Panc1 (cell line): ENCODE measurements at regions not wholly inside any gene's neighbourhood (a gene's known extent, or its start where the extent isn't known, plus 50 kb on each side); places are given as distances from the start of the nearest gene placed in this dataset.

ENCODE experiments used
- ATAC-seq: fragments of 200-7000 bp; cut with Tn5 transposase; 2 replicates; pipeline ENCODE4 v1.9.1; 2020; ENCODE audit warnings: mild to moderate bottlenecking, moderate library complexity
- BruUV-seq: library from RNA; stranded (reverse); fragments of 400-500 nt; replicated peaks from 2 replicates; lab custom pipeline; 2021; lab: Mats Ljungman, UMichigan
- CTCF ChIA-PET: fragments of 300-600 bp; sonication (Branson Sonifier 250); formaldehyde crosslinking; loops from one replicate; lab custom pipeline; 2022; ENCODE audit warnings: antibody characterized with exemption; lab: Charles Lee
- POLR2A ChIA-PET: fragments of 300-600 bp; sonication (Branson Sonifier 250); formaldehyde crosslinking; loops from one replicate; lab custom pipeline; 2022; ENCODE audit warnings: antibody characterized with exemption; lab: Charles Lee
- DNase-seq: peaks from one replicate; pipeline ENCODE4 v3.0.0-alpha.2; 2010; ENCODE audit warnings: low read depth, low spot score
- H3K27ac ChIP-seq: 2 replicates; pipeline ENCODE4 v1.5.1; 2011; ENCODE audit warnings: mild to moderate bottlenecking, low read length, inconsistent platforms
- H3K27me3 ChIP-seq: fragments of 200-500 bp; sonication (Bioruptor generic); 2 replicates; pipeline ENCODE4 v1.6.0; 2014; ENCODE audit warnings: low read length, inconsistent platforms; ENCODE audit not compliant: control insufficient read depth, insufficient read depth
- H3K36me3 ChIP-seq: fragments of 200-500 bp; sonication (Bioruptor generic); 2 replicates; pipeline ENCODE4 v1.5.1; 2014; ENCODE audit warnings: inconsistent platforms, mild to moderate bottlenecking, low read length, moderate library complexity; ENCODE audit not compliant: control insufficient read depth, insufficient read depth
- H3K4me1 ChIP-seq: 2 replicates; pipeline ENCODE4 v1.5.1; 2011; ENCODE audit warnings: inconsistent platforms, mild to moderate bottlenecking, low read length, moderate library complexity; ENCODE audit not compliant: control insufficient read depth, insufficient read depth
- H3K4me3 ChIP-seq, 2 experiments: 2 replicates each; pipeline ENCODE4 v1.5.1; 2011 to 2012; ENCODE audit warnings: low read depth in 2 of 2, low read length in 2 of 2, mild to moderate bottlenecking in 2 of 2, inconsistent platforms in 1 of 2, moderate library complexity in 1 of 2
- H3K9me3 ChIP-seq: fragments of 200-500 bp; sonication (Bioruptor generic); 2 replicates; pipeline ENCODE4 v1.5.1; 2014; ENCODE audit warnings: low read depth, mild to moderate bottlenecking, inconsistent platforms, low read length, moderate library complexity; ENCODE audit not compliant: control insufficient read depth, insufficient read depth
- CTCF ChIP-seq: fragments of 450-650 bp; IDR thresholded peaks from 2 replicates; pipeline ENCODE4 v1.5.1; 2017; ENCODE audit warnings: mild to moderate bottlenecking
- POLR2AphosphoS5 ChIP-seq: IDR thresholded peaks from 2 replicates; pipeline ENCODE4 v1.6.1; 2012; ENCODE audit warnings: mild to moderate bottlenecking, low read depth, low read length, moderate library complexity
- REST ChIP-seq, 2 experiments: IDR thresholded peaks; 2 replicates each; pipeline ENCODE4 v1.6.1; 2011 to 2012; ENCODE audit warnings: low read depth in 2 of 2, control low read depth in 1 of 2, low read length in 1 of 2, mild to moderate bottlenecking in 1 of 2, moderate library complexity in 1 of 2; ENCODE audit not compliant: insufficient read depth in 1 of 2
- SIN3A ChIP-seq: IDR thresholded peaks from 2 replicates; pipeline ENCODE4 v1.6.1; 2012; ENCODE audit warnings: low read depth, mild to moderate bottlenecking, low read length, moderate library complexity, borderline replicate concordance; ENCODE audit not compliant: insufficient read depth
- TCF7L2 ChIP-seq: IDR thresholded peaks from 2 replicates; pipeline ENCODE4 v1.6.1; 2011; ENCODE audit warnings: mild to moderate bottlenecking, low read depth, low read length, inconsistent platforms
- in situ Hi-C: cut with HindIII; loops from 2 replicates; pipeline ENCODE4 v1.10.0; 2016; ENCODE audit warnings: low sequenced_read_pairs, low pct_unique_long_range_greater_than_20kb
- intact Hi-C: fragments of 100-400 bp; cut with micrococcal nuclease; formaldehyde crosslinking; loops from one replicate; pipeline ENCODE4 v1.10.0; 2022; ENCODE audit not compliant: unreplicated experiment

- ChIA-PET POLR2A (no interaction called here), CTCF (no interaction called here)
- intact Hi-C loops, result no loop called here
- Histone ChIP-seq H3K27ac (no peak overlapping the region), H3K9me3 (no peaks in the 10 kb centered on the region), H3K4me1 (no peaks in the 10 kb centered on the region), H3K36me3 (no peaks in the 10 kb centered on the region), H3K27me3 (no peaks in the 10 kb centered on the region; the same call in 1 of the 2 replicates), H3K4me3 (no peak overlapping the region)
- no peak for DNase-seq
- no TSS peak for BruUV-seq
- no peak for ATAC-seq
- in situ Hi-C loops, result no loop called here
- no peak for TF ChIP-seq REST (IDR thresholded peaks at IDR 0.05; ENCODE audit: insufficient read depth in 1 of 2, low read depth in 2 of 2, low read length in 1 of 2)
- TF ChIP-seq CTCF, result no peak
- TF ChIP-seq POLR2AphosphoS5, result no peak
- no peak for TF ChIP-seq TCF7L2
- TF ChIP-seq SIN3A, result no peak
These were observed 243.6 kb upstream of the RIMS1 start for GRCh38 chr6:71642793-71643192.

- BruUV-seq, result no TSS peak
- in situ Hi-C loops (no loop called here), intact Hi-C loops (no loop called here)
- no peaks in the 10 kb centered on the region for H3K4me1 ChIP-seq
- DNase-seq, result no peak
- H3K27ac ChIP-seq, result no peak overlapping the region
- TF ChIP-seq TCF7L2 (no peak), POLR2AphosphoS5 (no peak), CTCF (no peak), REST (IDR thresholded peaks at IDR 0.05; ENCODE audit: insufficient read depth in 1 of 2, low read depth in 2 of 2, low read length in 1 of 2) (no peak), SIN3A (no peak)
- no peaks in the 10 kb centered on the region for H3K9me3 ChIP-seq
- H3K36me3 ChIP-seq, result no peaks in the 10 kb centered on the region
- no peak overlapping the region for H3K4me3 ChIP-seq
- no peaks in the 10 kb centered on the region; the same call in 1 of the 2 replicates for H3K27me3 ChIP-seq
- no peak for ATAC-seq
- ChIA-PET CTCF (no interaction called here), POLR2A (no interaction called here)
These were observed 241.1 kb upstream of the RIMS1 start for GRCh38 chr6:71645299-71645698.
